HepG2 (cell line): ENCODE measurements at regions not wholly inside any gene's neighbourhood (a gene's known extent, or its start where the extent isn't known, plus 50 kb on each side); places are given as distances from the start of the nearest gene placed in this dataset.

Experiments used
- ATAC-seq: fragments of 200-7000 bp; cut with Tn5 transposase; 3 replicates; pipeline ENCODE4 v1.9.1; 2020; ENCODE audit warnings: mild to moderate bottlenecking, moderate library complexity
- BruUV-seq: library from RNA; stranded (reverse); fragments of 400-500 nt; replicated peaks from 2 replicates; lab custom pipeline; 2021; lab: Mats Ljungman, UMichigan
- CTCF ChIA-PET: fragments of 300-600 bp; formaldehyde crosslinking; extraction: SDS; loops from one replicate; lab custom pipeline; 2021; ENCODE audit warnings: low total read pairs, inconsistent platforms, low intra/inter-chr PET ratio; lab: Yijun Ruan, JAX
- POLR2A ChIA-PET: fragments of 350-600 bp; sonication (Branson Sonifier 250); formaldehyde crosslinking; loops from one replicate; lab custom pipeline; 2020; ENCODE audit warnings: antibody characterized with exemption, inconsistent platforms; lab: Yijun Ruan, JAX
- DNase-seq: peaks from one replicate; pipeline ENCODE4 v3.0.0-alpha.2; 2015; ENCODE audit warnings: low spot score
- FAIRE-seq: peaks from 3 replicates; lab custom pipeline; 2011; peaks lifted over from hg19 to GRCh38; lab: Jason Lieb, UNC
- H2AFZ ChIP-seq: one replicate; pipeline ENCODE4 v1.6.1; 2011; ENCODE audit warnings: low read length, inconsistent platforms
- H3K27ac ChIP-seq: fragments of 300-600 bp; 3 replicates; pipeline ENCODE4 v1.8.0; 2011; ENCODE audit warnings: mixed run types, mild to moderate bottlenecking, mixed read lengths, low read length, inconsistent platforms; ENCODE audit not compliant: insufficient read depth; ENCODE audit errors: extremely low read length
- H3K27me3 ChIP-seq, 2 experiments: fragments of 200-600 bp in 1 of 2; 2 replicates in 1 of 2; 3 replicates in 1 of 2; pipeline versions ENCODE4 v1.6.0 to v1.8.0; 2011; ENCODE audit warnings: low read length in 2 of 2, mild to moderate bottlenecking in 2 of 2, moderate library complexity in 2 of 2, inconsistent platforms in 1 of 2; ENCODE audit not compliant: insufficient read depth in 2 of 2, control insufficient read depth in 1 of 2
- H3K36me3 ChIP-seq, 2 experiments: fragments of 200-600 bp in 1 of 2; replicated peaks in 1 of 2; 2 replicates in 1 of 2; 3 replicates in 1 of 2; pipeline versions ENCODE4 v1.5.1 to v1.8.0; 2011; ENCODE audit warnings: low read length in 2 of 2, inconsistent platforms in 1 of 2; ENCODE audit not compliant: insufficient read depth in 2 of 2, control insufficient read depth in 1 of 2
- H3K4me1 ChIP-seq: 2 replicates; pipeline ENCODE4 v1.5.1; 2012; ENCODE audit warnings: low read length, inconsistent platforms; ENCODE audit not compliant: insufficient read depth
- H3K4me2 ChIP-seq: 2 replicates; pipeline ENCODE4 v1.6.0; 2011; ENCODE audit warnings: low read depth, low read length, inconsistent platforms
- H3K4me3 ChIP-seq, 3 experiments: fragments of 200-600 bp in 1 of 3; sonication (generic), shearing (Covaris generic) in 1 of 3; replicated peaks in 1 of 3; 2 replicates each; pipeline ENCODE4 v1.5.1; 2011 to 2016; ENCODE audit warnings: low read length in 3 of 3, inconsistent platforms in 2 of 3, low read depth in 2 of 3, mild to moderate bottlenecking in 2 of 3, control low read depth in 1 of 3, mixed read lengths in 1 of 3; ENCODE audit not compliant: insufficient read depth in 1 of 3
- H3K79me2 ChIP-seq: one replicate; pipeline ENCODE4 v1.6.1; 2011; ENCODE audit warnings: low read length, inconsistent platforms; ENCODE audit not compliant: insufficient read depth
- H3K9ac ChIP-seq: 2 replicates; pipeline ENCODE4 v1.6.0; 2011; ENCODE audit warnings: mild to moderate bottlenecking, low read depth, low read length, inconsistent platforms; ENCODE audit not compliant: insufficient read depth
- H3K9me3 ChIP-seq: 2 replicates; pipeline ENCODE4 v1.5.1; 2012; ENCODE audit warnings: mild to moderate bottlenecking, low read length
- H4K20me1 ChIP-seq: 2 replicates; pipeline ENCODE4 v1.6.0; 2011; ENCODE audit warnings: inconsistent platforms, mild to moderate bottlenecking, low read length, moderate library complexity; ENCODE audit not compliant: insufficient read depth
- JDP2 ChIP-seq: sonication (generic); formaldehyde crosslinking; IDR thresholded peaks from 2 replicates; pipeline ENCODE4 v1.8.1; 2022; ENCODE audit warnings: missing genetic modification reagents, borderline replicate concordance
- MED8 ChIP-seq: sonication (generic); formaldehyde crosslinking; IDR thresholded peaks from 2 replicates; pipeline ENCODE4 v1.8.1; 2023; ENCODE audit warnings: mild to moderate bottlenecking, missing genetic modification reagents; ENCODE audit not compliant: insufficient replicate concordance
- ZBTB21 ChIP-seq: sonication (generic); formaldehyde crosslinking; IDR thresholded peaks from 2 replicates; pipeline ENCODE4 v1.4.0; 2020; ENCODE audit warnings: missing genetic modification reagents
- ZGPAT ChIP-seq: IDR thresholded peaks from 2 replicates; pipeline ENCODE4 v1.6.1; 2016; ENCODE audit warnings: mild to moderate bottlenecking
- ZNF563 ChIP-seq: sonication (generic); formaldehyde crosslinking; IDR thresholded peaks from 2 replicates; pipeline ENCODE4 v1.8.0; 2022; ENCODE audit warnings: mild to moderate bottlenecking, moderate library complexity, missing genetic modification reagents
- WGBS: methylation state at CpG from one replicate; pipeline ENCODE4 v1.1.6; 2017; ENCODE audit warnings: low lambda C conversion rate; 5-methylcytosine and 5-hydroxymethylcytosine counted together
- in situ Hi-C: cut with HindIII; loops from 2 replicates; pipeline ENCODE4 v1.10.0; 2017; ENCODE audit warnings: low pct_unique_long_range_greater_than_20kb; ENCODE audit not compliant: extremely low pct_ligation_motif_present
- intact Hi-C: fragments of 100-400 bp; cut with micrococcal nuclease; formaldehyde crosslinking; loops from one replicate; pipeline ENCODE4 v1.10.0; 2022; ENCODE audit not compliant: unreplicated experiment
- TF ChIP-seq, protein P1 (sequence below): sonication (generic); formaldehyde crosslinking; conservative IDR thresholded peaks from 2 replicates; pipeline ENCODE4 v1.8.0; 2022; ENCODE audit warnings: mild to moderate bottlenecking, moderate library complexity, missing genetic modification reagents

DNA sequence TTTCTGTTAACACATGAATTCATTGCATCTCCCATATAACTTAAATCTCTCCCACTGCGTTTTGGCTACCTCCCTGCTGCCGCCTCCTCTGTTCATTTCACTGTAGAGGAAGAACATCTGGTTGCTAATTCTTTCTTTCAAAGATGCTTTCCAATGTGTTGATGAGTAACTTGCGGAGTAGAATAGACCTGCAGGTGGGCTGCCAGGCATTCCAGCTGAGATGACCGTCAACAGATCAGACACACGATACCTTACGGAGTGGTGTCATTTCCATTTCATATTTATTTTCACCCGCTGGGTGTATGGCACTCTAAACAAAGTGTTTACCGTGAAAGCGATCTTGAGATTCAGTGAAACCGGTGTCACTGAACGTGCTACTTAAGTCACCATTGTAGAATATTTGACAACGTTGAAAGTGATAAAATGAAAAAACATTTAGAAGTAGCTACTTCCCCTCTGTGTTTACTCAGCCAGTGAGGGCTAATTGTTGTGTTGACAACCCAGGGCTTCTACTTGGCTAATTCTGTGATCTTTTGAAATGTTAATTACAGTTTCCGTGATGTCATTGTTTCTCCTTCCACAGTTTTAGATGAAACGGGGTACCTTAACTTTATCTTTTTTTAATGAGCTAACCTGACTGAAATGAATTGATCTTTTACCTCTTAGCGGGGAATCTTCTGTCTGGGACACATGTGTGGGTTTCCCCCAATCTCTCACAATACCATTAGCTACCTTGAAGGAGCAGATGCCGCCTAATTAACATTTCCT, 228.5 kb upstream of the ARGLU1 start:
- ChIA-PET POLR2A (no interaction called here), CTCF (no interaction called here)
- WGBS: 32% methylated on average over 16 of the region's 16 CpGs
- no peak overlapping the region for H3K9ac ChIP-seq
- H3K27ac ChIP-seq: no peak overlapping the region
- intact Hi-C loops: no loop called here
- TF ChIP-seq JDP2 (CRISPR knock-in tag): no peak
- no peak for TF ChIP-seq ZBTB21 (CRISPR knock-in tag)
- no peak for TF ChIP-seq ZNF563 (CRISPR knock-in tag)
- TF ChIP-seq MED8 (CRISPR knock-in tag): no peak
- TF ChIP-seq, protein P1, sequence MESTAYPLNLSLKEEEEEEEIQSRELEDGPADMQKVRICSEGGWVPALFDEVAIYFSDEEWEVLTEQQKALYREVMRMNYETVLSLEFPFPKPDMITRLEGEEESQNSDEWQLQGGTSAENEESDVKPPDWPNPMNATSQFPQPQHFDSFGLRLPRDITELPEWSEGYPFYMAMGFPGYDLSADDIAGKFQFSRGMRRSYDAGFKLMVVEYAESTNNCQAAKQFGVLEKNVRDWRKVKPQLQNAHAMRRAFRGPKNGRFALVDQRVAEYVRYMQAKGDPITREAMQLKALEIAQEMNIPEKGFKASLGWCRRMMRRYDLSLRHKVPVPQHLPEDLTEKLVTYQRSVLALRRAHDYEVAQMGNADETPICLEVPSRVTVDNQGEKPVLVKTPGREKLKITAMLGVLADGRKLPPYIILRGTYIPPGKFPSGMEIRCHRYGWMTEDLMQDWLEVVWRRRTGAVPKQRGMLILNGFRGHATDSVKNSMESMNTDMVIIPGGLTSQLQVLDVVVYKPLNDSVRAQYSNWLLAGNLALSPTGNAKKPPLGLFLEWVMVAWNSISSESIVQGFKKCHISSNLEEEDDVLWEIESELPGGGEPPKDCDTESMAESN (CRISPR knock-in tag): no peak
- no peak for TF ChIP-seq ZGPAT
- no peaks in the 10 kb centered on the region for H4K20me1 ChIP-seq
- no peak for DNase-seq
- no peak overlapping the region for H3K4me2 ChIP-seq
- BruUV-seq: no TSS peak
- in situ Hi-C loops: no loop called here
- no peak overlapping the region for H2AFZ ChIP-seq
- H3K27me3 ChIP-seq: no peaks in the 10 kb centered on the region
- no peaks in the 10 kb centered on the region for H3K79me2 ChIP-seq
- H3K36me3 ChIP-seq: no peaks in the 10 kb centered on the region
- no peaks in the 10 kb centered on the region for H3K4me1 ChIP-seq
- H3K9me3 ChIP-seq: no peaks in the 10 kb centered on the region
- no peak for ATAC-seq
- FAIRE-seq: no peak
- H3K4me3 ChIP-seq: no peak overlapping the region
